ENCODE measurements at regions not wholly inside any gene's neighbourhood (a gene's known extent, or its start where the extent isn't known, plus 50 kb on each side); places are given as distances from the start of the nearest gene placed in this dataset.

GRCh38 chr13:40101708-40102359, 446.4 kb downstream of the COG6 start:
- no peak for DNase-seq
- intact Hi-C loops (cut with DNase I): no loop called here

- no peak for DNase-seq
- intact Hi-C loops (cut with DNase I): no loop called here
Observed at GRCh38 chr13:40102360-40102727, 446.9 kb downstream of the COG6 start.

GRCh38 chr13:40102854-40103253, 447.4 kb downstream of the COG6 start:
- peak in 8 of 10 donors; percentile 18 to 92 (median 66) for DNase-seq
- intact Hi-C loops (cut with DNase I): no loop called here

GRCh38 chr13:40103864-40104263, 448.4 kb downstream of the COG6 start:
- DNase-seq: no peak
- intact Hi-C loops (cut with DNase I): no loop called here

- intact Hi-C loops (cut with DNase I): no loop called here
- DNase-seq: no peak
Observed at GRCh38 chr13:40105231-40105630, 449.8 kb downstream of the COG6 start.

GRCh38 chr13:40109351-40109844, 453.9 kb downstream of the COG6 start:
- intact Hi-C loops (cut with DNase I): no loop called here
- DNase-seq: no peak

- no peak for DNase-seq
- intact Hi-C loops (cut with DNase I): no loop called here
Observed at GRCh38 chr13:40113643-40114304, 458.3 kb downstream of the COG6 start.

GRCh38 chr13:40114305-40114896, 458.9 kb downstream of the COG6 start:
- peak in 2 of 10 donors; percentile 26 to 46 for DNase-seq
- intact Hi-C loops (cut with DNase I): no loop called here

- intact Hi-C loops (cut with DNase I): no loop called here
- no peak for DNase-seq
Observed at GRCh38 chr13:40115426-40115825, 460.0 kb downstream of the COG6 start.

- intact Hi-C loops (cut with DNase I): no loop called here
- no peak for DNase-seq
Observed at GRCh38 chr13:40116008-40116407, 460.5 kb downstream of the COG6 start.

GRCh38 chr13:40118337-40118736, 462.9 kb downstream of the COG6 start:
- intact Hi-C loops (cut with DNase I): no loop called here
- DNase-seq: no peak

- DNase-seq: no peak
- intact Hi-C loops (cut with DNase I): no loop called here
Observed at GRCh38 chr13:40119852-40120251, 464.4 kb downstream of the COG6 start.

GRCh38 chr13:40120288-40120687, 464.8 kb downstream of the COG6 start:
- intact Hi-C loops (cut with DNase I): no loop called here
- DNase-seq: no peak

- intact Hi-C loops (cut with DNase I): no loop called here
- DNase-seq: no peak
Observed at GRCh38 chr13:40120781-40121180, 465.3 kb downstream of the COG6 start.

- no peak for DNase-seq
Observed at GRCh38 chr13:40121722-40122121, 466.3 kb downstream of the COG6 start.

GRCh38 chr13:40123962-40124632, 468.6 kb downstream of the COG6 start:
- intact Hi-C loops (cut with DNase I): no loop called here

More at GRCh38 chr13:40121722-40122121, 466.3 kb downstream of the COG6 start:
- intact Hi-C loops (cut with DNase I): no loop called here

GRCh38 chr13:40124633-40125015, 469.2 kb downstream of the COG6 start:
- intact Hi-C loops (cut with DNase I): no loop called here
- DNase-seq: no peak

More at GRCh38 chr13:40123962-40124632, 468.6 kb downstream of the COG6 start:
- DNase-seq: no peak

GRCh38 chr13:40125336-40125735, 469.9 kb downstream of the COG6 start:
- no peak for DNase-seq
- intact Hi-C loops (cut with DNase I): no loop called here

GRCh38 chr13:40126306-40127085, 471.0 kb downstream of the COG6 start:
- intact Hi-C loops (cut with DNase I): no loop called here
- DNase-seq: no peak

- intact Hi-C loops (cut with DNase I): no loop called here
- DNase-seq: no peak
Observed at GRCh38 chr13:40127476-40127875, 472.0 kb downstream of the COG6 start.

Data from posterior cingulate gyrus (tissue), 11 donors.